HepG2 (cell line): ENCODE measurements at regions not wholly inside any gene's neighbourhood (a gene's known extent, or its start where the extent isn't known, plus 50 kb on each side); places are given as distances from the start of the nearest gene placed in this dataset.
A peak's percentile ranks its signal among the peaks of the same experiment; 100 is the strongest.

Experiments
- BRF2 ChIP-seq: sonication (generic); formaldehyde crosslinking; IDR thresholded peaks from 2 replicates; pipeline ENCODE4 v1.8.1; 2022; ENCODE audit warnings: mild to moderate bottlenecking, missing genetic modification reagents
- CEBPZ ChIP-seq: IDR thresholded peaks from 2 replicates; pipeline ENCODE4 v1.6.1; 2012; ENCODE audit warnings: low read length, improper control_type of control experiment
- HMG20B ChIP-seq: conservative IDR thresholded peaks from 2 replicates; pipeline ENCODE4 v1.6.1; 2016; ENCODE audit warnings: missing genetic modification reagents, missing compliant biosample characterization
- PLSCR1 ChIP-seq: sonication (generic); formaldehyde crosslinking; IDR thresholded peaks from 2 replicates; pipeline ENCODE4 v1.5.0; 2020; ENCODE audit warnings: missing genetic modification reagents, mild to moderate bottlenecking, borderline replicate concordance
- PRDM4 ChIP-seq: sonication (generic); formaldehyde crosslinking; IDR thresholded peaks from 2 replicates; pipeline ENCODE4 v1.9.0; 2021; ENCODE audit warnings: missing genetic modification reagents, borderline replicate concordance
- RAD21 ChIP-seq: fragments of 450-650 bp; formaldehyde crosslinking; IDR thresholded peaks from 2 replicates; pipeline ENCODE4 v1.5.0; 2020; ENCODE audit warnings: mild to moderate bottlenecking
- TOE1 ChIP-seq: sonication (generic); formaldehyde crosslinking; IDR thresholded peaks from 2 replicates; pipeline ENCODE4 v1.4.0; 2020; ENCODE audit warnings: mild to moderate bottlenecking, missing genetic modification reagents
- TP53 ChIP-seq: sonication (generic); formaldehyde crosslinking; conservative IDR thresholded peaks from 2 replicates; pipeline ENCODE4 v1.4.0; 2020; ENCODE audit warnings: missing genetic modification reagents
- ZFP62 ChIP-seq: sonication (generic); formaldehyde crosslinking; IDR thresholded peaks from 2 replicates; pipeline ENCODE4 v1.4.0; 2020; ENCODE audit warnings: missing genetic modification reagents
- ZNF281 ChIP-seq: sonication (generic); formaldehyde crosslinking; IDR thresholded peaks from 2 replicates; pipeline ENCODE4 v1.4.0; 2020; ENCODE audit warnings: missing genetic modification reagents, borderline replicate concordance
- ZNF766 ChIP-seq: sonication (generic); formaldehyde crosslinking; IDR thresholded peaks from 2 replicates; pipeline ENCODE4 v1.5.0; 2020; ENCODE audit warnings: missing genetic modification reagents, borderline replicate concordance

GRCh38 chr2:62578803-62579640 is 73.0 kb upstream of the TMEM17 start (continued):
- no peak for TF ChIP-seq PRDM4 (CRISPR knock-in tag)
- no peak for TF ChIP-seq BRF2 (CRISPR knock-in tag)
- TF ChIP-seq ZFP62 = no peak
- TF ChIP-seq ZNF766 (CRISPR knock-in tag) = no peak
- TF ChIP-seq CEBPZ = no peak
- TF ChIP-seq RAD21 (CRISPR knock-in tag) = 0 out of 2 replicates have a peak, but pooled peaks have one; percentile 6
- TF ChIP-seq HMG20B = no peak
- no peak for TF ChIP-seq TP53
- no peak for TF ChIP-seq PLSCR1 (CRISPR knock-in tag)
- TF ChIP-seq ZNF281 (CRISPR knock-in tag) = no peak
- no peak for TF ChIP-seq TOE1
